ENCODE measurements at regions not wholly inside any gene's neighbourhood (a gene's known extent, or its start where the extent isn't known, plus 50 kb on each side); places are given as distances from the start of the nearest gene placed in this dataset.

- DNase-seq (ENCODE audit: extremely low read depth, low read depth) = no peak
These were observed 52.3 kb upstream of the SIPA1L2 start for GRCh38 chr1:232682248-232682647.

- DNase-seq (ENCODE audit: extremely low read depth, low read depth) = no peak
These were observed 54.6 kb upstream of the SIPA1L2 start for GRCh38 chr1:232684371-232685105.

GRCh38 chr1:232686346-232686745 is 56.4 kb upstream of the SIPA1L2 start:
- DNase-seq (ENCODE audit: extremely low read depth, low read depth) = no peak

- DNase-seq (ENCODE audit: extremely low read depth, low read depth) = no peak
These were observed 57.4 kb upstream of the SIPA1L2 start for GRCh38 chr1:232687304-232687703.

- no peak for DNase-seq (ENCODE audit: extremely low read depth, low read depth)
These were observed 57.8 kb upstream of the SIPA1L2 start for GRCh38 chr1:232687728-232688127.

GRCh38 chr1:232688398-232688797 is 58.5 kb upstream of the SIPA1L2 start:
- DNase-seq (ENCODE audit: extremely low read depth, low read depth) = no peak

- DNase-seq (ENCODE audit: extremely low read depth, low read depth) = no peak
These were observed 59.8 kb upstream of the SIPA1L2 start for GRCh38 chr1:232689711-232690110.

- no peak for DNase-seq (ENCODE audit: extremely low read depth, low read depth)
These were observed 60.5 kb upstream of the SIPA1L2 start for GRCh38 chr1:232690285-232690935.

GRCh38 chr1:232694475-232694874 is 64.5 kb upstream of the SIPA1L2 start:
- no peak for DNase-seq (ENCODE audit: extremely low read depth, low read depth)

GRCh38 chr1:232695621-232696385 is 65.9 kb upstream of the SIPA1L2 start:
- no peak for DNase-seq (ENCODE audit: extremely low read depth, low read depth)

GRCh38 chr1:232696466-232696865 is 66.5 kb upstream of the SIPA1L2 start:
- no peak for DNase-seq (ENCODE audit: extremely low read depth, low read depth)

GRCh38 chr1:232697187-232697822 is 67.4 kb upstream of the SIPA1L2 start:
- no peak for DNase-seq (ENCODE audit: extremely low read depth, low read depth)

GRCh38 chr1:232699814-232700213 is 69.9 kb upstream of the SIPA1L2 start:
- DNase-seq (ENCODE audit: extremely low read depth, low read depth) = no peak

GRCh38 chr1:232702911-232703310 is 73.0 kb upstream of the SIPA1L2 start:
- DNase-seq (ENCODE audit: extremely low read depth, low read depth) = no peak

- no peak for DNase-seq (ENCODE audit: extremely low read depth, low read depth)
These were observed 74.3 kb upstream of the SIPA1L2 start for GRCh38 chr1:232704256-232704655.

GRCh38 chr1:232704694-232705680 is 75.1 kb upstream of the SIPA1L2 start:
- DNase-seq (ENCODE audit: extremely low read depth, low read depth) = peak; percentile 64

- no peak for DNase-seq (ENCODE audit: extremely low read depth, low read depth)
These were observed 76.1 kb upstream of the SIPA1L2 start for GRCh38 chr1:232705815-232706575.

- no peak for DNase-seq (ENCODE audit: extremely low read depth, low read depth)
These were observed 77.2 kb upstream of the SIPA1L2 start for GRCh38 chr1:232707142-232707541.

- no peak for DNase-seq (ENCODE audit: extremely low read depth, low read depth)
These were observed 79.5 kb upstream of the SIPA1L2 start for GRCh38 chr1:232709386-232709785.

Measured in NCI-H460 (cell line).